ENCODE measurements at regions not wholly inside any gene's neighbourhood (a gene's known extent, or its start where the extent isn't known, plus 50 kb on each side); places are given as distances from the start of the nearest gene placed in this dataset.

DNA sequence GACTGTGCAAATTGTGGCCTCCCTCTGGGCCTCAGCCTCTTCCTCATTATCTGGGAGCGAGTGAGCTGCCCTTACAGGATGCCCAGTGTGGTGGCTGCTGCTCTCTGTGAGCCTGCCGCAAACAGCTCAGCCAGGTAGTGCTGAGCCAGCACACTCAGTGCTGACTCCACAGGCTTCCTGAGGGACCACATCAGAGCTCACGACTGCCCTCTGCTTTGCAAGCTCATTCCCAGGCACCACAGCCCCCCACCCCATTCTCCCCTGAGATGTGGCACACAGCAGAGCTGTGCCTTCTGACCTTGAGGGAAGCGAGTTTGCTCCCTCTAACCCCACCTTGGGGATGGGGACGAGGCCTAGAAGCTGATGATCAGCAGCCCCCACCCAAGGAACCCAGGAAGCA is 230.5 kb upstream of the PPP2R2D start:
- Histone ChIP-seq H3K36me3 (ENCODE audit: low read depth) (no peaks in the 10 kb centered on the region), H3K4me3 (no peak overlapping the region), H3K9me3 (peaks cover 5% of the 10 kb centered on the region), H3K4me1 (ENCODE audit: low read depth) (no peaks in the 10 kb centered on the region)
- ATAC-seq, result no peak
- no peak for TF ChIP-seq CTCF (IDR thresholded peaks at IDR 0.05)
- no peak for DNase-seq
- intact Hi-C loops (cut with DNase I, micrococcal nuclease), result no loop called here

GRCh38 chr10:131673396-131673795 is 227.4 kb upstream of the PPP2R2D start:
- intact Hi-C loops (cut with DNase I, micrococcal nuclease), result no loop called here
- DNase-seq (no peak), ATAC-seq (no peak)
- no peak overlapping the region for H3K4me3 ChIP-seq
- no peaks in the 10 kb centered on the region for H3K36me3 ChIP-seq (ENCODE audit: low read depth)
- peaks cover 5% of the 10 kb centered on the region for H3K9me3 ChIP-seq
- H3K4me1 ChIP-seq (ENCODE audit: low read depth), result no peaks in the 10 kb centered on the region
- no peak for TF ChIP-seq CTCF (IDR thresholded peaks at IDR 0.05)

GRCh38 chr10:131674130-131674529 is 226.7 kb upstream of the PPP2R2D start:
- ATAC-seq (no peak), DNase-seq (no peak)
- TF ChIP-seq CTCF (IDR thresholded peaks at IDR 0.05), result no peak
- Histone ChIP-seq H3K4me3 (no peak overlapping the region), H3K9me3 (peaks cover 5% of the 10 kb centered on the region), H3K4me1 (ENCODE audit: low read depth) (no peaks in the 10 kb centered on the region), H3K36me3 (ENCODE audit: low read depth) (no peaks in the 10 kb centered on the region)
- intact Hi-C loops (cut with DNase I, micrococcal nuclease), result no loop called here

DNA sequence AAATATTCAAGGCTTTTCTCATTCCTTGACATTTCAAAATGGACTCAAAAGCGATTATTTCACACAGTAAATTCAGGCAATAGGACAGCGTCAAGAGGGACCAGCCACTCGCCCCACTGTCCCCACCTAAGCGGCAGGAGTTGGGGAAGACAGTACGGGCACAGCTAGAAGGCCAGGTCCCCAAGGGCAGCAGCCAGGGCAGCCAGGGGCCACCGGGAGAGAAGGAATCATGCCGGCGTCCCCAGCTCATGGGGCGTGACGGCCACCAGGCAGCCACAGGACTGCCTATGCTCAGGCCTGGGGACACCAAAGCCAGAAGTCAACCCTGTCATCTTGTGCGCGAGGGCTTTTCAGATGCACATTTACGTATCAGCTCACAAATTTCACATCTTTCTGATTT is 225.7 kb upstream of the PPP2R2D start:
- DNase-seq (no peak), ATAC-seq (no peak)
- no peak for TF ChIP-seq CTCF (IDR thresholded peaks at IDR 0.05)
- no peak overlapping the region for H3K4me3 ChIP-seq
- peaks cover 5% of the 10 kb centered on the region for H3K9me3 ChIP-seq
- H3K4me1 ChIP-seq (ENCODE audit: low read depth), result no peaks in the 10 kb centered on the region
- intact Hi-C loops (cut with DNase I, micrococcal nuclease), result no loop called here
- H3K36me3 ChIP-seq (ENCODE audit: low read depth), result no peaks in the 10 kb centered on the region

GRCh38 chr10:131676046-131676799 is 224.6 kb upstream of the PPP2R2D start:
- DNase-seq (no peak), ATAC-seq (no peak)
- Histone ChIP-seq H3K9me3 (peaks cover 5% of the 10 kb centered on the region), H3K4me3 (no peak overlapping the region), H3K36me3 (ENCODE audit: low read depth) (no peaks in the 10 kb centered on the region), H3K4me1 (ENCODE audit: low read depth) (no peaks in the 10 kb centered on the region)
- intact Hi-C loops (cut with DNase I, micrococcal nuclease), result no loop called here
- no peak for TF ChIP-seq CTCF (IDR thresholded peaks at IDR 0.05)

Data from mucosa of descending colon (tissue), 3 donors.